KMS-11 (cell line): ENCODE measurements at regions not wholly inside any gene's neighbourhood (a gene's known extent, or its start where the extent isn't known, plus 50 kb on each side); places are given as distances from the start of the nearest gene placed in this dataset.
"Not testable (repeated sequence)": the region's sequence is repeated elsewhere in the genome, so short reads cannot be mapped to it uniquely, and the experiment has no call there.

Experiments
- H2AFZ ChIP-seq: fragments of 200-600 bp; sonication (generic); 2 replicates; pipeline ENCODE4 v1.6.1; 2016; ENCODE audit warnings: antibody characterized with exemption, mixed run types, low read depth
- H3K27ac ChIP-seq: fragments of 200-600 bp; sonication (generic); 2 replicates; pipeline ENCODE4 v1.6.1; 2016; ENCODE audit warnings: mild to moderate bottlenecking, mixed run types
- H3K27me3 ChIP-seq: fragments of 200-600 bp; sonication (generic); 2 replicates; pipeline ENCODE4 v1.6.1; 2017; ENCODE audit warnings: mild to moderate bottlenecking, low read depth, mixed run types, moderate library complexity; ENCODE audit not compliant: insufficient read depth
- H3K36me3 ChIP-seq: fragments of 200-600 bp; sonication (generic); 2 replicates; pipeline ENCODE4 v1.6.1; 2017; ENCODE audit warnings: mild to moderate bottlenecking, mixed run types; ENCODE audit not compliant: insufficient read depth
- H3K4me1 ChIP-seq: fragments of 200-600 bp; sonication (generic); 2 replicates; pipeline ENCODE4 v1.6.1; 2016; ENCODE audit warnings: mild to moderate bottlenecking, low read depth, mixed run types; ENCODE audit not compliant: poor library complexity, severe bottlenecking
- H3K4me2 ChIP-seq: fragments of 200-600 bp; sonication (generic); 2 replicates; pipeline ENCODE4 v1.7.0; 2016; ENCODE audit warnings: mild to moderate bottlenecking, mixed run types
- H3K4me3 ChIP-seq: fragments of 200-600 bp; sonication (generic); IDR thresholded peaks from 2 replicates; pipeline ENCODE4 v1.6.1; 2017; ENCODE audit warnings: low read depth, low read length, mixed read lengths; ENCODE audit not compliant: insufficient read depth
- H3K79me2 ChIP-seq: fragments of 200-600 bp; sonication (generic); 2 replicates; pipeline ENCODE4 v1.6.1; 2016; ENCODE audit warnings: low read depth, mixed run types; ENCODE audit not compliant: insufficient read depth
- H3K9ac ChIP-seq: fragments of 200-600 bp; sonication (generic); 2 replicates; pipeline ENCODE4 v1.6.1; 2016; ENCODE audit warnings: mild to moderate bottlenecking, mixed run types
- H4K20me1 ChIP-seq: fragments of 200-600 bp; sonication (generic); 2 replicates; pipeline ENCODE4 v1.6.1; 2016; ENCODE audit warnings: mild to moderate bottlenecking, mixed run types; ENCODE audit not compliant: insufficient read depth
- CTCF ChIP-seq: fragments of 200-600 bp; sonication (generic); conservative IDR thresholded peaks from 2 replicates; pipeline ENCODE4 v1.6.1; 2017; ENCODE audit warnings: low read depth, mild to moderate bottlenecking, antibody characterized with exemption, low read length, moderate library complexity, mixed read lengths

GRCh38 chr4:34328939-34329338 is 1915.4 kb downstream of the ARAP2 start:
- no peak overlapping the region for H3K4me3 ChIP-seq
- H3K9ac ChIP-seq: no peak overlapping the region
- H3K79me2 ChIP-seq: no peaks in the 10 kb centered on the region
- H3K36me3 ChIP-seq: no peaks in the 10 kb centered on the region
- H4K20me1 ChIP-seq: no peaks in the 10 kb centered on the region
- no peaks in the 10 kb centered on the region for H3K27me3 ChIP-seq
- no peak overlapping the region for H3K4me2 ChIP-seq
- no peak overlapping the region for H3K27ac ChIP-seq
- TF ChIP-seq CTCF: no peak
- H3K4me1 ChIP-seq: no peaks in the 10 kb centered on the region
- H2AFZ ChIP-seq: no peak overlapping the region

- H3K27ac ChIP-seq, H3K9ac ChIP-seq, H4K20me1 ChIP-seq, H3K4me1 ChIP-seq, H2AFZ ChIP-seq, H3K36me3 ChIP-seq, H3K4me3 ChIP-seq, H3K79me2 ChIP-seq, H3K4me2 ChIP-seq, H3K27me3 ChIP-seq: not testable (repeated sequence)
Observed at GRCh38 chr4:34335156-34335555, 1909.2 kb downstream of the ARAP2 start.

GRCh38 chr4:34335556-34335955 is 1908.8 kb downstream of the ARAP2 start:
- H4K20me1 ChIP-seq, H3K27ac ChIP-seq, H3K79me2 ChIP-seq, H2AFZ ChIP-seq, H3K4me1 ChIP-seq, H3K4me3 ChIP-seq, H3K4me2 ChIP-seq, H3K36me3 ChIP-seq, H3K9ac ChIP-seq, H3K27me3 ChIP-seq: not testable (repeated sequence)

GRCh38 chr4:34362654-34363053 is 1881.7 kb downstream of the ARAP2 start:
- Histone ChIP-seq H3K27me3 (no peaks in the 10 kb centered on the region), H3K27ac (no peak overlapping the region), H4K20me1 (no peaks in the 10 kb centered on the region), H3K4me3 (no peak overlapping the region), H3K36me3 (no peaks in the 10 kb centered on the region), H3K4me2 (no peak overlapping the region), H3K4me1 (no peaks in the 10 kb centered on the region), H2AFZ (no peak overlapping the region), H3K9ac (no peak overlapping the region), H3K79me2 (no peaks in the 10 kb centered on the region)
- no peak for TF ChIP-seq CTCF

GRCh38 chr4:34363842-34364241 is 1880.5 kb downstream of the ARAP2 start:
- H4K20me1 ChIP-seq: no peaks in the 10 kb centered on the region
- no peaks in the 10 kb centered on the region for H3K27me3 ChIP-seq
- no peak overlapping the region for H3K4me2 ChIP-seq
- H3K27ac ChIP-seq: no peak overlapping the region
- H3K4me1 ChIP-seq: no peaks in the 10 kb centered on the region
- H3K9ac ChIP-seq: no peak overlapping the region
- no peaks in the 10 kb centered on the region for H3K36me3 ChIP-seq
- no peak overlapping the region for H3K4me3 ChIP-seq
- H2AFZ ChIP-seq: no peak overlapping the region
- TF ChIP-seq CTCF: no peak
- H3K79me2 ChIP-seq: no peaks in the 10 kb centered on the region

- H4K20me1 ChIP-seq: no peaks in the 10 kb centered on the region
- H3K4me1 ChIP-seq: no peaks in the 10 kb centered on the region
- TF ChIP-seq CTCF: no peak
- H3K4me3 ChIP-seq: no peak overlapping the region
- no peak overlapping the region for H3K9ac ChIP-seq
- no peaks in the 10 kb centered on the region for H3K36me3 ChIP-seq
- H3K27ac ChIP-seq: no peak overlapping the region
- H3K27me3 ChIP-seq: no peaks in the 10 kb centered on the region
- no peak overlapping the region for H2AFZ ChIP-seq
- H3K4me2 ChIP-seq: no peak overlapping the region
- no peaks in the 10 kb centered on the region for H3K79me2 ChIP-seq
Observed at GRCh38 chr4:34365946-34366345, 1878.4 kb downstream of the ARAP2 start.
